ENCODE measurements at regions not wholly inside any gene's neighbourhood (a gene's known extent, or its start where the extent isn't known, plus 50 kb on each side); places are given as distances from the start of the nearest gene placed in this dataset.

GRCh38 chr21:14842601-14843000 lies 222.2 kb downstream of the NRIP1 start:
- TF ChIP-seq TAF1 (IDR thresholded peaks at IDR 0.05; ENCODE audit: borderline replicate concordance, insufficient read depth, low read length) (no peak), POLR2AphosphoS5 (IDR thresholded peaks at IDR 0.05; ENCODE audit: low read depth, low read length) (no peak), SIN3A (IDR thresholded peaks at IDR 0.05; ENCODE audit: borderline replicate concordance, insufficient read depth, low read length) (no peak), FOXP2 (optimal IDR thresholded peaks at IDR 0.05; ENCODE audit: borderline replicate concordance, extremely low read depth, extremely low read length, insufficient read depth) (no peak)
- TF ChIP-seq, protein P1, sequence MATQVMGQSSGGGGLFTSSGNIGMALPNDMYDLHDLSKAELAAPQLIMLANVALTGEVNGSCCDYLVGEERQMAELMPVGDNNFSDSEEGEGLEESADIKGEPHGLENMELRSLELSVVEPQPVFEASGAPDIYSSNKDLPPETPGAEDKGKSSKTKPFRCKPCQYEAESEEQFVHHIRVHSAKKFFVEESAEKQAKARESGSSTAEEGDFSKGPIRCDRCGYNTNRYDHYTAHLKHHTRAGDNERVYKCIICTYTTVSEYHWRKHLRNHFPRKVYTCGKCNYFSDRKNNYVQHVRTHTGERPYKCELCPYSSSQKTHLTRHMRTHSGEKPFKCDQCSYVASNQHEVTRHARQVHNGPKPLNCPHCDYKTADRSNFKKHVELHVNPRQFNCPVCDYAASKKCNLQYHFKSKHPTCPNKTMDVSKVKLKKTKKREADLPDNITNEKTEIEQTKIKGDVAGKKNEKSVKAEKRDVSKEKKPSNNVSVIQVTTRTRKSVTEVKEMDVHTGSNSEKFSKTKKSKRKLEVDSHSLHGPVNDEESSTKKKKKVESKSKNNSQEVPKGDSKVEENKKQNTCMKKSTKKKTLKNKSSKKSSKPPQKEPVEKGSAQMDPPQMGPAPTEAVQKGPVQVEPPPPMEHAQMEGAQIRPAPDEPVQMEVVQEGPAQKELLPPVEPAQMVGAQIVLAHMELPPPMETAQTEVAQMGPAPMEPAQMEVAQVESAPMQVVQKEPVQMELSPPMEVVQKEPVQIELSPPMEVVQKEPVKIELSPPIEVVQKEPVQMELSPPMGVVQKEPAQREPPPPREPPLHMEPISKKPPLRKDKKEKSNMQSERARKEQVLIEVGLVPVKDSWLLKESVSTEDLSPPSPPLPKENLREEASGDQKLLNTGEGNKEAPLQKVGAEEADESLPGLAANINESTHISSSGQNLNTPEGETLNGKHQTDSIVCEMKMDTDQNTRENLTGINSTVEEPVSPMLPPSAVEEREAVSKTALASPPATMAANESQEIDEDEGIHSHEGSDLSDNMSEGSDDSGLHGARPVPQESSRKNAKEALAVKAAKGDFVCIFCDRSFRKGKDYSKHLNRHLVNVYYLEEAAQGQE (IDR thresholded peaks at IDR 0.05; ENCODE audit: insufficient read depth in 1 of 2, low read depth in 2 of 2, low read length in 2 of 2), result no peak

- TF ChIP-seq TAF1 (IDR thresholded peaks at IDR 0.05; ENCODE audit: borderline replicate concordance, insufficient read depth, low read length) (no peak), POLR2AphosphoS5 (IDR thresholded peaks at IDR 0.05; ENCODE audit: low read depth, low read length) (no peak), SIN3A (IDR thresholded peaks at IDR 0.05; ENCODE audit: borderline replicate concordance, insufficient read depth, low read length) (no peak), FOXP2 (optimal IDR thresholded peaks at IDR 0.05; ENCODE audit: borderline replicate concordance, extremely low read depth, extremely low read length, insufficient read depth) (no peak)
- TF ChIP-seq, protein P1 (IDR thresholded peaks at IDR 0.05; ENCODE audit: insufficient read depth in 1 of 2, low read depth in 2 of 2, low read length in 2 of 2), result no peak
These were observed 223.0 kb downstream of the NRIP1 start for GRCh38 chr21:14841511-14842472.

- no peak for TF ChIP-seq FOXP2 (optimal IDR thresholded peaks at IDR 0.05; ENCODE audit: borderline replicate concordance, extremely low read depth, extremely low read length, insufficient read depth)
- TF ChIP-seq, protein P1 (IDR thresholded peaks at IDR 0.05; ENCODE audit: insufficient read depth in 1 of 2, low read depth in 2 of 2, low read length in 2 of 2), result no peak
- no peak for TF ChIP-seq SIN3A (IDR thresholded peaks at IDR 0.05; ENCODE audit: borderline replicate concordance, insufficient read depth, low read length)
- no peak for TF ChIP-seq TAF1 (IDR thresholded peaks at IDR 0.05; ENCODE audit: borderline replicate concordance, insufficient read depth, low read length)
- no peak for TF ChIP-seq POLR2AphosphoS5 (IDR thresholded peaks at IDR 0.05; ENCODE audit: low read depth, low read length)
These were observed 226.4 kb downstream of the NRIP1 start for GRCh38 chr21:14838400-14838799.

- TF ChIP-seq TAF1 (IDR thresholded peaks at IDR 0.05; ENCODE audit: borderline replicate concordance, insufficient read depth, low read length), result no peak
- TF ChIP-seq SIN3A (IDR thresholded peaks at IDR 0.05; ENCODE audit: borderline replicate concordance, insufficient read depth, low read length), result no peak
- no peak for TF ChIP-seq FOXP2 (optimal IDR thresholded peaks at IDR 0.05; ENCODE audit: borderline replicate concordance, extremely low read depth, extremely low read length, insufficient read depth)
- TF ChIP-seq, protein P1 (IDR thresholded peaks at IDR 0.05; ENCODE audit: insufficient read depth in 1 of 2, low read depth in 2 of 2, low read length in 2 of 2), result no peak
- TF ChIP-seq POLR2AphosphoS5 (IDR thresholded peaks at IDR 0.05; ENCODE audit: low read depth, low read length), result no peak
These were observed 227.8 kb downstream of the NRIP1 start for GRCh38 chr21:14836950-14837349.

Measured in PFSK-1 (cell line).